Lower lobe of right lung (tissue), 2 donors: ENCODE measurements at regions not wholly inside any gene's neighbourhood (a gene's known extent, or its start where the extent isn't known, plus 50 kb on each side); places are given as distances from the start of the nearest gene placed in this dataset.

ENCODE experiments used
- ATAC-seq, 2 donors: fragments of 200-7000 bp; cut with Tn5 transposase; one replicate each; pipeline ENCODE4 v1.9.1; 2020 to 2022; ENCODE audit warnings: mild to moderate bottlenecking in 2 of 2, moderate library complexity in 2 of 2
- DNase-seq: peaks from one replicate; pipeline ENCODE4 v3.0.0-alpha.2; 2020
- H3K27ac ChIP-seq: fragments of 200-600 bp; one replicate; pipeline ENCODE4 v1.8.0; 2022
- H3K27me3 ChIP-seq: fragments of 200-600 bp; one replicate; pipeline ENCODE4 v1.8.0; 2022; ENCODE audit warnings: low read depth
- H3K36me3 ChIP-seq: fragments of 200-600 bp; one replicate; pipeline ENCODE4 v1.8.0; 2022; ENCODE audit warnings: mild to moderate bottlenecking
- H3K4me1 ChIP-seq: fragments of 200-600 bp; one replicate; pipeline ENCODE4 v1.8.0; 2022
- H3K4me3 ChIP-seq: fragments of 200-600 bp; one replicate; pipeline ENCODE4 v1.8.0; 2022; ENCODE audit warnings: mild to moderate bottlenecking
- H3K9me3 ChIP-seq: fragments of 200-600 bp; one replicate; pipeline ENCODE4 v1.8.0; 2022
- CTCF ChIP-seq: fragments of 200-600 bp; IDR thresholded peaks from one replicate; pipeline ENCODE4 v1.8.0; 2022; ENCODE audit warnings: antibody characterized with exemption, mild to moderate bottlenecking
- intact Hi-C: fragments of 100-400 bp; cut with DNase I; formaldehyde crosslinking; loops from one replicate; pipeline ENCODE4 v1.11.0; 2022
- donor health status: DM: no; HTN: yes; CAD: no; lungs with severe emphysema.

DNA sequence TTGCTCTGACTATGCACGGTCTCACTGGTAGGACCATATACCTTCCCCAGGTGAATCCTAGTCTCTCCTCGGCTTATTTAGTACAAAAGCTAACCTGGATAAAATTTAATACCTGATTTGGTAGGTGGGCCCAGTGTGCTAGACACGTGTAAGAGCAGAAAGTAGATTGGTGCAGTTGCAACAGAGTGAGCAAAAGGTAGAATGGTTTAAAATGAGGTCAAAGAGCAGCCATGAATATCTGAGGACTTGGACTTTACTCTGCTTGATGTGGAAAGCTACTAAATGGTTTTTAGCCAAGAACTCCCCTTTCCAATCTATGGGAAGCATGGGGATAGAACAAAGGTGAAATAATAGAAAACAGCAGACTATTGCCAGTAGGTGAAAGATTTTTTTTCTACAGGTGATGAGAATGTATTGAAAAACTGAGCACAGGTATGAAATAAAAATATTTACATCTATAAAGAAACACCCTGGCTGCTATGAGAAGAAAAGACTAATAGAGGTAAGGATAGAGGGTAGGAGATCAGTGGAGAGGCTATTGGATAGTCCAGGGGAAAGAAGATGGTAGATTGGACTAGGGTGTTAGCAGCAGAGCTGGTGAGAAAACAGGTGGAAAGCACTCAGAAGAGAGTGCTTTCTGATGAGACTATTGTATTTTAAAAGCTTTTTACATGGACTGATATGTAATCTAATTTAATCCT is 61.3 kb upstream of the BCL9 start:
- no peak for TF ChIP-seq CTCF
- H3K4me3 ChIP-seq = no peak overlapping the region
- DNase-seq (no peak), ATAC-seq (no peak)
- H3K4me1 ChIP-seq = no peaks in the 10 kb centered on the region
- intact Hi-C loops = no loop called here
- H3K9me3 ChIP-seq = no peaks in the 10 kb centered on the region
- no peaks in the 10 kb centered on the region for H3K27me3 ChIP-seq
- H3K36me3 ChIP-seq = no peaks in the 10 kb centered on the region
- no peak overlapping the region for H3K27ac ChIP-seq

- no peak for TF ChIP-seq CTCF
- Histone ChIP-seq H3K36me3 (no peaks in the 10 kb centered on the region), H3K27ac (no peak overlapping the region), H3K4me3 (no peak overlapping the region), H3K4me1 (no peaks in the 10 kb centered on the region), H3K27me3 (no peaks in the 10 kb centered on the region), H3K9me3 (no peaks in the 10 kb centered on the region)
- ATAC-seq = no peak
- intact Hi-C loops = no loop called here
- no peak for DNase-seq
Observed at GRCh38 chr1:147480565-147480935, 60.8 kb upstream of the BCL9 start.

DNA sequence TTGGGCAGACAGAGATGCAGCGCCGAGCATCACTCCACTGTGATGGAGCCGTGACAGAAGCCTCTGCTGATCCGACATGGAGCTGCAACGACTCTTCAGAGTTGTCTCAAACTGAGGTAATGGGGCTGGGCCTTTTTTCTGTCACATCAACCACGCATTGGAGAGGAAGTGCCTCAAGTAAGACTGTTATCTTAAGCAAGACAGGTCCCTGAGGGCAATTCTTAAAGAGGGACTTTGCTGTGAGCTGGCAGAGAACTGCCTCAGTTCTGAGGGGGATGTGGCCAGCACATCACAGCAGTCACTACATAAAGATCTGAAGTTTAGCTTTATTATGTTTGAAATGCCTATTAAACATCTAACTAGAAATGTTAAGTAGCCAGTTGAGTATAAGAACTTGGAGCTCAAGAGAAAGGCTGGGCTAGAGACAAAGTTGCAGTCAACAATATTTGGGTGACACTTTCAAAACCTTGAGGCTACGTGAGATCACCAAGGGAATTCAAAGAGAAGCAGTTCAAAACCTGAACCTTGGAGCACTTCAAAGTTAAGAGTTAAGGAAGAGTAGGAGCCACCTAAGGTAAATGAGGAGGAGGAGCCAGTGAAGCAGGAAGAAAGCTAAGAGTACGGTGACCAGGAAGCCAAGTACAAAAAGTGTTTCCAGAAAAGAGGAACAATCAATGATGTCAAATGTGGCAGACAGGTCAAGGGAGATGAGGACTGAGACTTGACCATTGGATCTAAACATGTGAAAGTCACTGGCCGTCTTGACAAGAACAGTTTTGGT is 54.2 kb upstream of the BCL9 start:
- Histone ChIP-seq H3K36me3 (no peaks in the 10 kb centered on the region), H3K27me3 (no peaks in the 10 kb centered on the region), H3K9me3 (no peaks in the 10 kb centered on the region), H3K4me3 (no peak overlapping the region), H3K27ac (no peak overlapping the region), H3K4me1 (no peaks in the 10 kb centered on the region)
- no peak for TF ChIP-seq CTCF
- DNase-seq = no peak
- ATAC-seq = no peak
- intact Hi-C loops = no loop called here

DNA sequence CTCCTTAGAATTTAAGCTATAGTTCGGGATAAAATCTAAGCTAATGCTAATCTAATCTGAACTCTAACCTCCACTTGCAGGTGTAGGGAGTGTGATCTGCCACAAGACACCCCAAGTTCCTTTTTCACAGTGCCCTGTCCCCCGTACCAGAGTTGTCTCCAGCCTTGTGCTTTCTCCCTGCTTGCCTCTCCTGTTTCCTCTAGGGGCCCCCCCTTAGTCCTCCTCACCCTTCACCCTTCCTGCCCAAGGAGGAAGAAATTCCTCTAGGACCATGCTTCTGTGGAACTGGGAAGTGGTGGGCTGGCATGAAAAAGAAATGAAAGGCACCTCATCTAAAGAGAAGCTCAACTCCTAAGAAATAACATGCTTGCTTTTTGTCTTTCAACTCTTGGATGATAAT is 50.2 kb upstream of the BCL9 start:
- no peak for TF ChIP-seq CTCF
- H3K36me3 ChIP-seq = no peaks in the 10 kb centered on the region
- no peaks in the 10 kb centered on the region for H3K27me3 ChIP-seq
- H3K9me3 ChIP-seq = no peaks in the 10 kb centered on the region
- intact Hi-C loops = no loop called here
- no peak overlapping the region for H3K4me3 ChIP-seq
- ATAC-seq (no peak), DNase-seq (no peak)
- H3K27ac ChIP-seq = no peak overlapping the region
- peaks cover 5% of the 10 kb centered on the region for H3K4me1 ChIP-seq
